HL-60 (cell line): ENCODE measurements at regions not wholly inside any gene's neighbourhood (a gene's known extent, or its start where the extent isn't known, plus 50 kb on each side); places are given as distances from the start of the nearest gene placed in this dataset.
"Not testable (repeated sequence)": the region's sequence is repeated elsewhere in the genome, so short reads cannot be mapped to it uniquely, and the experiment has no call there.

Experiments
- DNase-seq, 2 experiments: peaks; one replicate each; pipeline ENCODE4 v3.0.0-alpha.2; 2010 to 2020; ENCODE audit warnings: low read depth in 1 of 2, low spot score in 1 of 2
- H3K27ac ChIP-seq: fragments of 250-450 bp; sonication (Bioruptor Pico); replicated peaks from 2 replicates; pipeline ENCODE4 v1.5.1; 2020; ENCODE audit warnings: mild to moderate bottlenecking, moderate library complexity
- H3K27me3 ChIP-seq: fragments of 250-450 bp; sonication (Bioruptor Pico); 2 replicates; pipeline ENCODE4 v1.5.1; 2021; ENCODE audit warnings: mild to moderate bottlenecking, moderate library complexity; ENCODE audit not compliant: insufficient read depth, poor library complexity, severe bottlenecking
- H3K4me3 ChIP-seq: replicated peaks from 2 replicates; pipeline ENCODE4 v1.5.1; 2011; ENCODE audit warnings: mild to moderate bottlenecking, control low read depth, low read length; ENCODE audit not compliant: insufficient read depth
- GABPA ChIP-seq: IDR thresholded peaks from 2 replicates; pipeline ENCODE4 v1.6.1; 2012; ENCODE audit warnings: low read depth
- POLR2AphosphoS5 ChIP-seq: IDR thresholded peaks from 2 replicates; pipeline ENCODE4 v1.6.1; 2012; ENCODE audit warnings: low read depth
- SPI1 ChIP-seq: IDR thresholded peaks from 2 replicates; pipeline ENCODE4 v1.6.1; 2012; ENCODE audit warnings: low read depth, mild to moderate bottlenecking, borderline replicate concordance
- TF ChIP-seq, protein P1 (sequence below): IDR thresholded peaks from 2 replicates; pipeline ENCODE4 v1.6.1; 2012; ENCODE audit warnings: low read depth; ENCODE audit not compliant: insufficient replicate concordance
- TF ChIP-seq, protein P2 (sequence below): IDR thresholded peaks from one replicate; pipeline ENCODE4 v1.5.1; 2011; ENCODE audit warnings: low read length, control low read depth, inconsistent platforms; ENCODE audit not compliant: insufficient read depth

- no peak overlapping the region for H3K4me3 ChIP-seq
- H3K27ac ChIP-seq: no peak overlapping the region
- H3K27me3 ChIP-seq: no peaks in the 10 kb centered on the region
- no peak for DNase-seq
- TF ChIP-seq SPI1 (no peak), POLR2AphosphoS5 (no peak), GABPA (no peak)
- TF ChIP-seq, protein P1, sequence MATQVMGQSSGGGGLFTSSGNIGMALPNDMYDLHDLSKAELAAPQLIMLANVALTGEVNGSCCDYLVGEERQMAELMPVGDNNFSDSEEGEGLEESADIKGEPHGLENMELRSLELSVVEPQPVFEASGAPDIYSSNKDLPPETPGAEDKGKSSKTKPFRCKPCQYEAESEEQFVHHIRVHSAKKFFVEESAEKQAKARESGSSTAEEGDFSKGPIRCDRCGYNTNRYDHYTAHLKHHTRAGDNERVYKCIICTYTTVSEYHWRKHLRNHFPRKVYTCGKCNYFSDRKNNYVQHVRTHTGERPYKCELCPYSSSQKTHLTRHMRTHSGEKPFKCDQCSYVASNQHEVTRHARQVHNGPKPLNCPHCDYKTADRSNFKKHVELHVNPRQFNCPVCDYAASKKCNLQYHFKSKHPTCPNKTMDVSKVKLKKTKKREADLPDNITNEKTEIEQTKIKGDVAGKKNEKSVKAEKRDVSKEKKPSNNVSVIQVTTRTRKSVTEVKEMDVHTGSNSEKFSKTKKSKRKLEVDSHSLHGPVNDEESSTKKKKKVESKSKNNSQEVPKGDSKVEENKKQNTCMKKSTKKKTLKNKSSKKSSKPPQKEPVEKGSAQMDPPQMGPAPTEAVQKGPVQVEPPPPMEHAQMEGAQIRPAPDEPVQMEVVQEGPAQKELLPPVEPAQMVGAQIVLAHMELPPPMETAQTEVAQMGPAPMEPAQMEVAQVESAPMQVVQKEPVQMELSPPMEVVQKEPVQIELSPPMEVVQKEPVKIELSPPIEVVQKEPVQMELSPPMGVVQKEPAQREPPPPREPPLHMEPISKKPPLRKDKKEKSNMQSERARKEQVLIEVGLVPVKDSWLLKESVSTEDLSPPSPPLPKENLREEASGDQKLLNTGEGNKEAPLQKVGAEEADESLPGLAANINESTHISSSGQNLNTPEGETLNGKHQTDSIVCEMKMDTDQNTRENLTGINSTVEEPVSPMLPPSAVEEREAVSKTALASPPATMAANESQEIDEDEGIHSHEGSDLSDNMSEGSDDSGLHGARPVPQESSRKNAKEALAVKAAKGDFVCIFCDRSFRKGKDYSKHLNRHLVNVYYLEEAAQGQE: no peak
- TF ChIP-seq, protein P2, sequence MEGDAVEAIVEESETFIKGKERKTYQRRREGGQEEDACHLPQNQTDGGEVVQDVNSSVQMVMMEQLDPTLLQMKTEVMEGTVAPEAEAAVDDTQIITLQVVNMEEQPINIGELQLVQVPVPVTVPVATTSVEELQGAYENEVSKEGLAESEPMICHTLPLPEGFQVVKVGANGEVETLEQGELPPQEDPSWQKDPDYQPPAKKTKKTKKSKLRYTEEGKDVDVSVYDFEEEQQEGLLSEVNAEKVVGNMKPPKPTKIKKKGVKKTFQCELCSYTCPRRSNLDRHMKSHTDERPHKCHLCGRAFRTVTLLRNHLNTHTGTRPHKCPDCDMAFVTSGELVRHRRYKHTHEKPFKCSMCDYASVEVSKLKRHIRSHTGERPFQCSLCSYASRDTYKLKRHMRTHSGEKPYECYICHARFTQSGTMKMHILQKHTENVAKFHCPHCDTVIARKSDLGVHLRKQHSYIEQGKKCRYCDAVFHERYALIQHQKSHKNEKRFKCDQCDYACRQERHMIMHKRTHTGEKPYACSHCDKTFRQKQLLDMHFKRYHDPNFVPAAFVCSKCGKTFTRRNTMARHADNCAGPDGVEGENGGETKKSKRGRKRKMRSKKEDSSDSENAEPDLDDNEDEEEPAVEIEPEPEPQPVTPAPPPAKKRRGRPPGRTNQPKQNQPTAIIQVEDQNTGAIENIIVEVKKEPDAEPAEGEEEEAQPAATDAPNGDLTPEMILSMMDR: no peak
Measured at GRCh38 chr10:44578271-44578670, 193.4 kb upstream of the CXCL12 start.

DNA sequence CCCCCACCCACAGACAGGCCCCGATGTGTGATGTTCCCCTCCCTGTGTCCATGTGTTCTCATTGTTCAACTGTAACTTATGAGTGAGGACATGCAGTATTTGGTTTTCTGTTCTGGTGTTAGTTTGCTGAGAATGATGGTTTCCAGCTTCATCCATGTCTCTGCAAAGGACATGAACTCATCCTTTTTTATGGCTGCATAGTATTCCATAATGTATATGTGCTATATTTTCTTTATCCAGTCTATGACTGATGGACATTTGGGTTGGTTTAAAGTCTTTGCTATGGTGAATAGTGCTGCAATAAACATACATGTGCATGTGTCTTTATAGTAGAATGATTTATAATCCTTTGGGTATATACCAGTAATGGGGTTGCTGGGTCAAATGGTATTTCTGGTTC is 194.1 kb upstream of the CXCL12 start:
- not testable (repeated sequence) for H3K4me3 ChIP-seq, DNase-seq, H3K27me3 ChIP-seq, H3K27ac ChIP-seq

DNA sequence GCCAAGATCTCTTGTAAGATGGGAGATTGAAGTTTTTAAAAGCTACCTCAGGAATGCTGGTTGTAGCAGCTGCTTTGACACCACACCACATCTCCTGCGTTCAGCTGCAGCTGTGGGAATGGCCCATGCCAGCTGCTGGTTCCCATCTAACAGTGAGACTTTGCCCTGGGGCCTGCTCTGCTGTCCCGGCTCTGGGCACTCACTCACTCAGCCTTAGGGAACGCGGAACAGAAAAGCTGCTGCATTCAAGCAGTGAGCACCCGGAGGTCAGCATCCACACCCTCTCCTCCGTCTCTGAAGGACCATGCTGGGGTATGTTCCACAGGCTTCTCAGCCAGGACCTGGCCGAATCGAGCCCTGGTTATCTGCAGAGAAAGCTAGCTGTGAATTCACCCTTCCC is 197.1 kb upstream of the CXCL12 start:
- TF ChIP-seq, protein P2: no peak
- TF ChIP-seq GABPA: no peak
- TF ChIP-seq, protein P1: no peak
- DNase-seq: no peak
- H3K4me3 ChIP-seq: no peak overlapping the region
- no peak overlapping the region for H3K27ac ChIP-seq
- H3K27me3 ChIP-seq: no peaks in the 10 kb centered on the region

GRCh38 chr10:44587488-44588318 is 202.8 kb upstream of the CXCL12 start:
- TF ChIP-seq, protein P2: no peak
- TF ChIP-seq POLR2AphosphoS5: no peak
- TF ChIP-seq, protein P1: no peak
- no peak for TF ChIP-seq SPI1
- no peak for TF ChIP-seq GABPA
- DNase-seq: no peak
- Histone ChIP-seq H3K27ac (no peak overlapping the region), H3K4me3 (no peak overlapping the region), H3K27me3 (no peaks in the 10 kb centered on the region)
